K562 (cell line): ENCODE measurements at regions not wholly inside any gene's neighbourhood (a gene's known extent, or its start where the extent isn't known, plus 50 kb on each side); places are given as distances from the start of the nearest gene placed in this dataset.

Source experiments
- CC2D1A ChIP-seq: fragments of 450-650 bp; IDR thresholded peaks from 2 replicates; pipeline ENCODE4 v1.6.1; 2017; ENCODE audit warnings: mild to moderate bottlenecking
- CEBPB ChIP-seq: fragments of 450-650 bp; IDR thresholded peaks from 2 replicates; pipeline ENCODE4 v1.6.1; 2016; ENCODE audit warnings: missing genetic modification characterization, missing compliant biosample characterization
- DNMT1 ChIP-seq: fragments of 450-650 bp; IDR thresholded peaks from 2 replicates; pipeline ENCODE4 v1.6.1; 2016; ENCODE audit warnings: antibody characterized with exemption, mild to moderate bottlenecking
- ESRRA ChIP-seq: fragments of 450-650 bp; IDR thresholded peaks from 2 replicates; pipeline ENCODE4 v1.6.1; 2014; ENCODE audit warnings: low read depth, mild to moderate bottlenecking, moderate library complexity, borderline replicate concordance
- FOXP1 ChIP-seq: sonication (generic); formaldehyde crosslinking; IDR thresholded peaks from 2 replicates; pipeline ENCODE4 v1.8.0; 2022; ENCODE audit warnings: mild to moderate bottlenecking, missing genetic modification reagents
- NEUROD1 ChIP-seq: fragments of 150-350 bp; IDR thresholded peaks from 2 replicates; pipeline ENCODE4 v1.6.1; 2014; ENCODE audit warnings: borderline replicate concordance, low read length, low read depth; ENCODE audit not compliant: partially characterized antibody
- NFIC ChIP-seq: fragments of 450-650 bp; IDR thresholded peaks from 2 replicates; pipeline ENCODE4 v1.6.1; 2017; ENCODE audit warnings: mild to moderate bottlenecking, inconsistent platforms
- OTX1 ChIP-seq: fragments of 450-650 bp; formaldehyde crosslinking; IDR thresholded peaks from 2 replicates; pipeline ENCODE4 v1.4.0; 2022; ENCODE audit warnings: mild to moderate bottlenecking
- TBL1XR1 ChIP-seq, 2 experiments: IDR thresholded peaks; 2 replicates each; pipeline ENCODE4 v1.6.1; 2012; ENCODE audit warnings: improper control_type of control experiment in 2 of 2, low read length in 2 of 2, mild to moderate bottlenecking in 1 of 2
- ZNF175 ChIP-seq: fragments of 200-800 bp; sonication (Bioruptor generic); IDR thresholded peaks from 2 replicates; pipeline ENCODE4 v1.6.1; 2016; ENCODE audit warnings: low read depth, mild to moderate bottlenecking, missing genetic modification characterization, missing compliant biosample characterization
- ZNF23 ChIP-seq: fragments of 250-450 bp; sonication (Bioruptor Pico); IDR thresholded peaks from 2 replicates; pipeline ENCODE4 v1.4.0; 2020; ENCODE audit warnings: mild to moderate bottlenecking
- ZNF830 ChIP-seq: fragments of 250-450 bp; sonication (Bioruptor Pico); IDR thresholded peaks from 2 replicates; pipeline ENCODE4 v1.5.0; 2021; ENCODE audit warnings: mild to moderate bottlenecking
- TF ChIP-seq, protein P1 (sequence below): fragments of 450-650 bp; IDR thresholded peaks from 2 replicates; pipeline ENCODE4 v1.6.1; 2016; ENCODE audit warnings: missing biosample characterization, missing genetic modification characterization
- TF ChIP-seq, protein P2 (sequence below): fragments of 450-650 bp; IDR thresholded peaks from 2 replicates; pipeline ENCODE4 v1.7.1; 2018; ENCODE audit warnings: mild to moderate bottlenecking, low read depth; ENCODE audit not compliant: partially characterized antibody
- TF ChIP-seq, protein P3 (sequence below): sonication (generic); formaldehyde crosslinking; IDR thresholded peaks from 2 replicates; pipeline ENCODE4 v1.8.1; 2023; ENCODE audit warnings: mild to moderate bottlenecking, missing genetic modification reagents
- TF ChIP-seq, protein P4 (sequence below), 2 experiments: fragments of 250-450 bp in 1 of 2; fragments of 450-650 bp in 1 of 2; sonication (Bioruptor Pico) in 1 of 2; IDR thresholded peaks; 2 replicates each; pipeline versions ENCODE4 v1.6.1 to v1.8.0; 2016 to 2021; ENCODE audit warnings: mild to moderate bottlenecking in 2 of 2, moderate library complexity in 2 of 2, missing compliant biosample characterization in 1 of 2, missing genetic modification characterization in 1 of 2
- TF ChIP-seq, protein P5 (sequence below): fragments of 450-650 bp; formaldehyde crosslinking; IDR thresholded peaks from 2 replicates; pipeline ENCODE4 v1.4.0; 2022; ENCODE audit warnings: mild to moderate bottlenecking, moderate library complexity

DNA sequence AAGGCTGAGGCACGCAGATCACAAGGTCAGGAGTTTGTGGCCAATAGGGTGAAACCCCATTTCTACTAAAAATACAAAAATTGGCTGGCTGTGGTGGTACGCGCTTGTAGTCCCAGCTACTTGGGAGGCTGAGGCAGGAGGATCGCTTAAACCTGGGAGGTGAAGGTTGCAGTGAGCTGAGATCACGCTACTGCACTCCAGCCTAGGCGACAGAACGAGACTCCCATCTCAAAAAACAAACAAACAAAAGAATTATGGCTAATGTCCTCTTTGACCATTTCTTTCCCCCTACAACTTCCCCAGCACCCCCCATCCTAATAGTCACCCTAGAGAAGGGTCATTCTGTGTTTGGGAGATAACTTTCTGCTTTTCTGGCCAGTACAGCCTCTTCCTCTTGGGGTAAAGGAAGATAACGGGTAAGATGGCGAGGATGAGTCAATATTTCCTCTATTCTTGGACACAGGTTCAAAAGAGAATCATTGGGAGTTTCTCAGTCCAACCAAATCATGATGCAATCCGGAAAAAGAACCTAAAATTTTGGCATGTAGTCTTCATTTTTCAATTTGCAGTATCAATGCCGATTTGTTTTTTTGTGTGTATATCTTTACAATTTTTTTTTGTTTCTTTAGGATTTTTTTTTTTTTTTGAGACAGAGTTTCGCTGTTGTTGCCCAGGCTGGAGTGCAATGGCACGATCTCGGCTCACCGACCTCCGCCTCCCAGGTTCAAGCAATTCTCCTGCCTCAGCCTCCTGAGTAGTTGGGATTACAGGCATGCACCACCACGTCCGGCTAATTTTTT lies 107.6 kb upstream of the MED13 start (continued):
- TF ChIP-seq, protein P1, sequence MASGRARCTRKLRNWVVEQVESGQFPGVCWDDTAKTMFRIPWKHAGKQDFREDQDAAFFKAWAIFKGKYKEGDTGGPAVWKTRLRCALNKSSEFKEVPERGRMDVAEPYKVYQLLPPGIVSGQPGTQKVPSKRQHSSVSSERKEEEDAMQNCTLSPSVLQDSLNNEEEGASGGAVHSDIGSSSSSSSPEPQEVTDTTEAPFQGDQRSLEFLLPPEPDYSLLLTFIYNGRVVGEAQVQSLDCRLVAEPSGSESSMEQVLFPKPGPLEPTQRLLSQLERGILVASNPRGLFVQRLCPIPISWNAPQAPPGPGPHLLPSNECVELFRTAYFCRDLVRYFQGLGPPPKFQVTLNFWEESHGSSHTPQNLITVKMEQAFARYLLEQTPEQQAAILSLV, result peak; percentile 56; the same call in 1 of the 2 replicates
- TF ChIP-seq ESRRA (peak; percentile 52; the same call in 1 of the 2 replicates), CC2D1A (peak; percentile 85), FOXP1 (CRISPR knock-in tag) (no peak), NEUROD1 (peak; percentile 75), DNMT1 (no peak), ZNF23 (CRISPR knock-in tag) (no peak), ZNF175 (CRISPR knock-in tag) (peak; percentile 73; the same call in 1 of the 2 replicates), OTX1 (CRISPR knock-in tag) (0 out of 2 replicates have a peak, but pooled peaks have one; percentile 4), TBL1XR1 (IDR thresholded peaks at IDR 0.05; ENCODE audit: low read length in 2 of 2) (peak in 1 of 2 experiments; percentile 87; a peak in 3 of 4 replicates), NFIC (peak; percentile 82), CEBPB (tag) (peak; percentile 94), ZNF830 (no peak)
- TF ChIP-seq, protein P2, sequence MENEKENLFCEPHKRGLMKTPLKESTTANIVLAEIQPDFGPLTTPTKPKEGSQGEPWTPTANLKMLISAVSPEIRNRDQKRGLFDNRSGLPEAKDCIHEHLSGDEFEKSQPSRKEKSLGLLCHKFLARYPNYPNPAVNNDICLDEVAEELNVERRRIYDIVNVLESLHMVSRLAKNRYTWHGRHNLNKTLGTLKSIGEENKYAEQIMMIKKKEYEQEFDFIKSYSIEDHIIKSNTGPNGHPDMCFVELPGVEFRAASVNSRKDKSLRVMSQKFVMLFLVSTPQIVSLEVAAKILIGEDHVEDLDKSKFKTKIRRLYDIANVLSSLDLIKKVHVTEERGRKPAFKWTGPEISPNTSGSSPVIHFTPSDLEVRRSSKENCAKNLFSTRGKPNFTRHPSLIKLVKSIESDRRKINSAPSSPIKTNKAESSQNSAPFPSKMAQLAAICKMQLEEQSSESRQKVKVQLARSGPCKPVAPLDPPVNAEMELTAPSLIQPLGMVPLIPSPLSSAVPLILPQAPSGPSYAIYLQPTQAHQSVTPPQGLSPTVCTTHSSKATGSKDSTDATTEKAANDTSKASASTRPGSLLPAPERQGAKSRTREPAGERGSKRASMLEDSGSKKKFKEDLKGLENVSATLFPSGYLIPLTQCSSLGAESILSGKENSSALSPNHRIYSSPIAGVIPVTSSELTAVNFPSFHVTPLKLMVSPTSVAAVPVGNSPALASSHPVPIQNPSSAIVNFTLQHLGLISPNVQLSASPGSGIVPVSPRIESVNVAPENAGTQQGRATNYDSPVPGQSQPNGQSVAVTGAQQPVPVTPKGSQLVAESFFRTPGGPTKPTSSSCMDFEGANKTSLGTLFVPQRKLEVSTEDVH, result peak; percentile 65
- TF ChIP-seq, protein P3, sequence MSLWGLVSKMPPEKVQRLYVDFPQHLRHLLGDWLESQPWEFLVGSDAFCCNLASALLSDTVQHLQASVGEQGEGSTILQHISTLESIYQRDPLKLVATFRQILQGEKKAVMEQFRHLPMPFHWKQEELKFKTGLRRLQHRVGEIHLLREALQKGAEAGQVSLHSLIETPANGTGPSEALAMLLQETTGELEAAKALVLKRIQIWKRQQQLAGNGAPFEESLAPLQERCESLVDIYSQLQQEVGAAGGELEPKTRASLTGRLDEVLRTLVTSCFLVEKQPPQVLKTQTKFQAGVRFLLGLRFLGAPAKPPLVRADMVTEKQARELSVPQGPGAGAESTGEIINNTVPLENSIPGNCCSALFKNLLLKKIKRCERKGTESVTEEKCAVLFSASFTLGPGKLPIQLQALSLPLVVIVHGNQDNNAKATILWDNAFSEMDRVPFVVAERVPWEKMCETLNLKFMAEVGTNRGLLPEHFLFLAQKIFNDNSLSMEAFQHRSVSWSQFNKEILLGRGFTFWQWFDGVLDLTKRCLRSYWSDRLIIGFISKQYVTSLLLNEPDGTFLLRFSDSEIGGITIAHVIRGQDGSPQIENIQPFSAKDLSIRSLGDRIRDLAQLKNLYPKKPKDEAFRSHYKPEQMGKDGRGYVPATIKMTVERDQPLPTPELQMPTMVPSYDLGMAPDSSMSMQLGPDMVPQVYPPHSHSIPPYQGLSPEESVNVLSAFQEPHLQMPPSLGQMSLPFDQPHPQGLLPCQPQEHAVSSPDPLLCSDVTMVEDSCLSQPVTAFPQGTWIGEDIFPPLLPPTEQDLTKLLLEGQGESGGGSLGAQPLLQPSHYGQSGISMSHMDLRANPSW (CRISPR knock-in tag), result no peak
- TF ChIP-seq, protein P4, sequence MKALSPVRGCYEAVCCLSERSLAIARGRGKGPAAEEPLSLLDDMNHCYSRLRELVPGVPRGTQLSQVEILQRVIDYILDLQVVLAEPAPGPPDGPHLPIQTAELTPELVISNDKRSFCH (CRISPR knock-in tag; IDR thresholded peaks at IDR 0.05), result no peak
- TF ChIP-seq, protein P4 (tag; IDR thresholded peaks at IDR 0.05), result 0 out of 2 replicates have a peak, but pooled peaks have one; percentile 68
- TF ChIP-seq, protein P5, sequence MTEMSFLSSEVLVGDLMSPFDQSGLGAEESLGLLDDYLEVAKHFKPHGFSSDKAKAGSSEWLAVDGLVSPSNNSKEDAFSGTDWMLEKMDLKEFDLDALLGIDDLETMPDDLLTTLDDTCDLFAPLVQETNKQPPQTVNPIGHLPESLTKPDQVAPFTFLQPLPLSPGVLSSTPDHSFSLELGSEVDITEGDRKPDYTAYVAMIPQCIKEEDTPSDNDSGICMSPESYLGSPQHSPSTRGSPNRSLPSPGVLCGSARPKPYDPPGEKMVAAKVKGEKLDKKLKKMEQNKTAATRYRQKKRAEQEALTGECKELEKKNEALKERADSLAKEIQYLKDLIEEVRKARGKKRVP (CRISPR knock-in tag), result peak; percentile 94
